IPS-11a (cell line): ENCODE measurements at regions not wholly inside any gene's neighbourhood (a gene's known extent, or its start where the extent isn't known, plus 50 kb on each side); places are given as distances from the start of the nearest gene placed in this dataset.

Source experiments
- H3K4me3 ChIP-seq: one replicate; pipeline ENCODE4 v1.5.1; 2013; ENCODE audit warnings: low read depth, low read length, control low read depth

GRCh38 chr16:85395913-85396878, 216.9 kb upstream of the GSE1 start:
- H3K4me3 ChIP-seq = no peak overlapping the region

DNA sequence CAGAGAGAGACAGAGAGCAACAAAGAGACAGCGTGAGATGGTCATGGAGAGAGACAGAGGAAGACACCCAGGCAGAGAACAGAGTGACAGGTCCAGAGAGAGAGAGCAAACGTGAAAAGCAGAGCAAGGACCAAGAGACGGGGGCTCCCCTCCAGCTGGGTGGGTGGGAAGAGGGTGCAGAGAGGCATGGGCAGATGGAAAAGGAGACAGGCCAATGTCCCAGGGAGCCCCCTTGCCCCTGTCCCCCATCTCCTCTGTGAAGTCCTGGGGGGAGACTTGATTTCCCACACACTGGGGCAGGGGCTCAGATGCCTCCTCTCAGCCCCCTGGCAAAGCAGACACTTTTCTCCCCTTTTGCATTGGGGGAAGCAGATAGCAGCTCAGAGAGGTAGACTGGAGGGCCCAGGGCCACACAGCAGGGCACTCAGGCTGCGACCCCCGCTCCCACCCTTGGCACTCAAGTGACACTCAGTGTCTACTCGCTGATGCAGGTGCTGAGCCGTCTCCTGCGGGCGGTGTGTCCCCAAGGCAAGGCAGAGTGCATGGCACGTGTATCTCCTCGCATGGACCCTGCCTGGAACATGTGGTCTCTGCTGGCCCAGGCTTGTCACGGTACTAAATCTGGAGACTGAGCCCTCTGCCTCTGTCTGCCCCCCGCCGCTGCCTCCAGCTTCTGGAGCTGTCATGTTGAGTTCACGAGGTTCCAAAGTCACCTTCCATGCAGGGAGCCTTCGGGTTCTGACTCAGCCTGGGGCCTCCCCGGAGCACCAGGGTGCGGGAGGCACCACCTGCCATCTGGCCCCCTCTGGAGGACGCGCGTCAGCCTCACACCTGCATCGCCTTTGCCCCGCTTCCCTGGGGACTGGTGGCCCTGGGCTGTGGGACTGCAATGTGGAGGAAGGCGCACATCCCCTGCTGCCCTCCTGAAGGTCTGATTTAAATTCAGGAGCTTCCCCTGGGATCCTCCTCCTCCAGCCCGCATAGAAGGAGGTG, 215.9 kb upstream of the GSE1 start:
- no peak overlapping the region for H3K4me3 ChIP-seq

DNA sequence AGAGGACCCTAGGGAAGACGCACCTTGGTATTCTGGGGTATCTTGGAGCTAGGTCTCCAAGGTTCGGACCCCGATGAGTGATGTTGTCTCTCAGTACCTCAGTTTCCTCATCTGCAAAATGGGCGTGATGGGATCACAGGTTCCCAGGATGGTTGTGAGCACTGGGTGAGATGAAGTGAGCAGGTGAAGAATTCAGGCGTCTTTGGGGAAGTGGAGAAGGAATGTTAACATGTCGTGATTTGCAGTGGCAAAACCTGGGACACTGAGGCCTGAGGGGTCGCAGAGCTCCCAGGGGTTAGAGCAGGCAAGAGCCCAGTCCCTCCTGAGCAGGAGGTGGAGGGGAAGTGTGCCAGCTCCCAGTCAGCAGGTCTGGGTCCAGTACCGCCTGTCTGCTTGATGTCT, 215.1 kb upstream of the GSE1 start:
- H3K4me3 ChIP-seq = no peak overlapping the region

- H3K4me3 ChIP-seq = no peak overlapping the region
These were observed 214.2 kb upstream of the GSE1 start for GRCh38 chr16:85398688-85399582.

DNA sequence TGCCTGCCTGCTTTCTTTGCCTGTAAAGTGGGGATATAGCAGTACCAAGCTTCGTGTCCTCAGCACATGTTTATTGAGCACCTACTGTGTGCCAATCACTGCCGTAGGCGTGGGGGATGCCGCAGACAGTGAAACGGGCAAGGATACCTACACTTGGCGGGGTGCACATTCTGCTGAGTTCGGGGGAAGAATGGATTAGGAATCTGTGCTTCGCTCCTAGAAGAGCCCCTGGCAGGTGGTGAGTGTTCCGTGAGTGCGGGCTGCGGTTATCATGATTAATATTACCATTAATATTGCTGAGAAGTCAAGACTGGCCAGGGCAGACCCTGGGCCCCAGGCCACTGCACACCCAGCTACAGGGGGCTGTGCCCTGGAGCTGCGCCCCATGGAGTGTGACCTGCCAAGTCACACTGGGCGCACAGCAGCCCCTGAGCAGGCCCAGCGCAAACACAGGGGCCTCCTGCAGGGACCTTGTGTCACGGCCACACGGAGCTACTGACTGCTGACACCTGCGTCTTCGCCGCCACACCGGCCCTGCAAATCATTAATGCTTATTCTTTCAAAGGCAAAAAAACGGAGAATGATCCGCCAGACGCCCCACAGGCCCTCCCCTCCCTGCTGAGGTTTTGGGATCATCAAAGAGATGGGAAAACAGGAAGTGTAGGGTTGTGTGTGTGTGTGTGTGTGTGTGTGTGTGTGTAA, 213.4 kb upstream of the GSE1 start:
- H3K4me3 ChIP-seq = no peak overlapping the region

GRCh38 chr16:85400305-85401205, 212.6 kb upstream of the GSE1 start:
- H3K4me3 ChIP-seq = no peak overlapping the region

DNA sequence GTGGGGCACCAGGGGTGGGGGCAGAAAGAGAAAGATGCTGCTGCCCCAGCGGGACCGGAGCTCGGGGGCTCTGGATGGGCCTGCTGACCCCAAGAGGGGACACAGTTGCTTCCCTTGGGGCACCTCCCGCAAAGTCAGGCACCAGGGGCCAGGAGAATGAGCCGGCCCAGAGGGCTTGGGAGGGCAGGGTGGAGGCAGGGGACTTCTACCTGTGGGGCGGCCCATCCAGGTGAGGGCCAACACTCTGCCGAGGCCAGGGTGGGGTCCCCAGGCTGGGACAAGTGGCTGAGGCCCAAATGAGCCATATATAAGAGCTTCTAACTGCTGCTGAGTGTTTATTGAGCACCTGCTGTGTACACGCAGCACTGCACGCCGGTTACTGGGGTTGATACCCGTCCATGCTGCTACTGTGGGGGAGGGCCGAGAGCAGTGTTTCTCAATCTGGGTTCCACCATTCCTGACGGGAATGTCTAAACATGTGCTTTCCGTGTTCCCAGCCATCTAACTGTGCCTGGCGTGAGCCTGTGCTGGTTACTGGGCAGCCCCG, 211.7 kb upstream of the GSE1 start:
- no peak overlapping the region for H3K4me3 ChIP-seq

DNA sequence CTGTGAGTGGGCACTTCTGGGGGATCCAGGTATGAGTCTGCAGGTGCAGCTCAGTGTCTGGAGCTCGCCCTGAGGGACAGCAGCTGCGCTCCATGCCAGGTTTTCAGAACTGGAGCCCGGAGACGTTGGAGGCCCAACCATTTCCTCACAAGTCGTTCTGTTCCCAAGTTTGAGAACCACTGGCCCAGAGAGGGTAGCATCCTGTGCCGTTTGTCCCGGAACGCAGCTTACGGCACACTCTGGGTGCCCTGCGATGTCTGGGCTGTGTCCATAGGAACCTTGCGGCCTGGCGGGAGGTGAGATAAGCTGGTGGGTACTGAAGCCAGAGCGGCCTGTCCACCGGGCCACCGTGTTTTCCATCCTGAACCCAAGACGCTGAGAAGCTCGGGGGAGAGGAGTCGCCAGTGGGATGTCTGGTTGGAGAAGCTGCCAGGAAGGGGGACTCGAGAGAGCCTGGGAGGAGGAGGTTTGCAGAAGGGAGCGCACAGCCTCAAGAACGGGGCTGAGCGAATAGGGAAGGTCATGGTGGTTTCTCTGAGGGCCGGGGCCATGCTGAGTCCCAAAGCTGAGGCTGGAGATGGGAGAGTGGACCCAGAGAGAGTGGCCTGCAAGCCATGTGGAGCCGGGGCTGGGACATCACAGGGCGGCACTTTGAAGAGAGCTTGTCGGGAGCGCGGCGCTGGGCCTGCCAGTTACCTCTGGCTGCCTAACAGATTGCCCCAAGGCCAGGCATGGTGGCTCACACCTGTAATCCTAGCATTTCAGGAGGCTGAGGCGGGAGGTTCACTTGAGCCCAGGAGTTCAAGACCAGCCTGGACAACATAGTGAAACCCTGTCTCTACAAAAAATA, 211.0 kb upstream of the GSE1 start:
- H3K4me3 ChIP-seq = no peak overlapping the region

GRCh38 chr16:85402910-85403692, 210.0 kb upstream of the GSE1 start:
- no peak overlapping the region for H3K4me3 ChIP-seq

DNA sequence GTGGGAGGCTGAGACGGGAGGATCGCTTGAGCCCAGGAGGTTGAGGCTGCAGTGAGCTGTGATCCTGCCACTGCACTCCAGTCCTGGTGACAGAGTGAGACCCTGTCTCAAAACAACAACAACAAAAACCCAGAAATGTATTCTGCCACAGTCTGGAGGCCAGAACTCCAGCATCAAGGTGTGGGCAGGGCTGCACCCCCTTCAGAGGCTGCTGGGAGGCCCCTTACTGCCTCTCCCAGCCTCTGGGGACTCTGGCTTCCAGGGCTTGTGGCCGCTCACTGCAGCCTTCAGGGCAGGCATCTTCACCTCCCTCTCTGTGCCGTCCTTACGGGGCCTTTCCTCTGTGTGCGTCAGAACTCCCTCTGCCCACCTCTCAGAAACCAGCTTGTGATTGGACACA, 209.4 kb upstream of the GSE1 start:
- H3K4me3 ChIP-seq = no peak overlapping the region

GRCh38 chr16:85412911-85413520, 200.1 kb upstream of the GSE1 start:
- no peak overlapping the region for H3K4me3 ChIP-seq

DNA sequence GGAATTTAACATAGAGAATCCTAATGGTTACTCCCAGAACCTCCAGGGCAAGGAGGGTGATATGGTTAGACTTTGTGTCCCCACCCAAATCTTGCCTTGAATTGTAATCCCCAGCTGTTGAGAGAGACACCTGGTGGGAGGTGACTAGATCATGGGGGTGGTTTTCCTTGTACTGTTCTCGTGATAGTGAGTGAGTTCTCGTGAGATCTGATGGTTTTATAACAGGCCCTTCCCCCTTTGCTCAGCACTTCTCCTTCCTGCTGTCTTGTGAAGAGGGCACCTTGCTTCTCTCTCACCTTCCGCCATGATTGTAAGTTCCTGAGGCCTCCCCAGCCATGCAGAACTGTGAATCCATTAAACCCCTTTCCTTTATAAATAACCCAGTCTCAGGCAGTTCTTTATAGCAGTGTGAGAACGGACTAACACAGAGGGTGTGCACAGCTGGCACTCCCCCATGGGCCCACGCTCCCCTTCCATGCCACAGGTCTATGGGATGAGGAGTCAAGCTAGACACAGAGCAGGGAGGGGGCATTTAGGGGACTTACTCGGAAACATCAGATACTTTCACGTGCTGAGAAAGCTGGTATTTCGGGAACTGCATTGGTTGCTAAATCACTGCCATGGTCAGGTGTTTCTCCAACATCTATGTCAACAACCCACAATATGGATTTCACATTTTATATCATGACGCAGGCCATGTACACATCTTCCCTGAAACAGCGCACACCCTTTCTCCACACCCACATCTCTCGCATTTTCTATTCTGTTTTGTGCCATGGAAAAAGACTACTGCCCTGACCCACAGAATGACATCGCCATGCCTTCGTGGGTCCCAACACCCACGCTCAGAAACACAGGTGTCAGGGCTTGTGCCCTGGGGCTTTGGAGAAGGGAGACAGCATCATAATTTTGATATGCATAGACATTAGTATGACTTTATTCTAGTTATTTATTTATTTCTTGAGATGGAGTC, 199.1 kb upstream of the GSE1 start:
- no peak overlapping the region for H3K4me3 ChIP-seq

DNA sequence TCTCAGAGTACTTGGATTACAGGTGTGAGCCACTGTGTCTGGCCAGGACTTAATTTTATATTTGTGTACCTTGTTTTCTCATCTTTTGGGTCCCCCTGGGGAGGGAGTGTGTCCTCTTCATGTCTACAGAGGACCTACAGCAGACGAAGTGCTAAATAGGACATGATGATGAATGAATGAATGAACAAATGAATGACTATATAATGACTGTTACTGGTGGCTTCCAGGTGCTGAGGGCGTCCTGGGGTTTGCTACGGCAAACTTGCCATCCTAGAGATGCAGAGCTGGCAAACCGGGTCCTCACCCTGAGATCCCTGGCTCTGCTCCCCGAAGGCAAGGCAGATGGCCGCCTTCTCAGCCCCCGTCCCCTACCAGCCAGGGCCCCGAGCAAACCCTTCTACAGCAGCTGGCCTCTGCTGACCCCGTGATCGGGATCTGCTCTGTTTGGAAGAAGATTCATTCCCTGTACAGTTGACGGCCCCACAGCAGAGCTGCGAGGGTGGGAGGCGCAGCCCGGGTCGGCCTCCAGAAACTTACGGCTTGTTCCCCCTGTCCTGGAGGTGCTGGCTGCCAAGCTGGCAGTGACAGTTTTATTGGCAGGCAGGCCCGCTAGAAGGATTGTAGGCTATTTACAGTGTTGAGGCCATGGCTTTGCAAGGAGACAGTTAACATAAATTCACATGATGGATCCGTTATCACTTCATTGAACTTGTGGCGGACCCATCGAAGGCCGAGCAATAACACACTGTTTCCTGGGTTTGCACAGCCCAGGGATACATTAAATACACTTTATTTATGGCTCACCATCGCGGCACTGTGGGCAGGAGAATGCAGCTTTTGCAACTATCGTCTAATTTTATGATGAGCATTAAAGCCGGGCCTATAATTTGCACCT, 197.7 kb upstream of the GSE1 start:
- H3K4me3 ChIP-seq = no peak overlapping the region
